ENCODE measurements at regions not wholly inside any gene's neighbourhood (a gene's known extent, or its start where the extent isn't known, plus 50 kb on each side); places are given as distances from the start of the nearest gene placed in this dataset.
"Not testable (repeated sequence)": the region's sequence is repeated elsewhere in the genome, so short reads cannot be mapped to it uniquely, and the experiment has no call there.

DNA sequence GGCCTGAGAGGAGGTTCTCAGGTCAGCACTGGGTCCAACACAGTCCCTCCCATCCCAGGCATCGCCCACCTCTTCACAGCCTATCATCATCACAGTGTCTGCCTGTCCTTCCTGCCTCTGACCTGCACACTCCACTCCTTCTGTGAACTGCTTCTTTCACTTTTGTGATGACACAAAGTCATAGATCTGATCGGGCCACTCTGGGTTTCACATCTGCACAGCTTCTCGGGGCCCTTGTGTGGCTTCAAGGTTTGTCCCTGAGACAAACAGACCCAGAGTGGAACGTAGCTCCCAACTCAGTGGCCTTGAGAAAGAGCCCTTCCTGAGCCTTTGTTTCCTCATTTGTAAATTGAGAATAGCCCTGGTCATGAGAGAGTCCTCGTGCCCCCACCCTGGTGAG, 377.1 kb downstream of the ANAPC1 start:
- H4K91ac ChIP-seq (replicated peaks; ENCODE audit: insufficient read length, low read length); H2BK12ac ChIP-seq (ENCODE audit: low read depth, low read length); H3K79me2 ChIP-seq (ENCODE audit: control insufficient read depth in 1 of 2, insufficient read depth in 2 of 2, low read length in 2 of 2); H2BK5ac ChIP-seq (ENCODE audit: low read depth, low read length); H2BK20ac ChIP-seq (ENCODE audit: low read length); H3K27ac ChIP-seq (ENCODE audit: low read depth, low read length); H3K9ac ChIP-seq (replicated peaks in 1 of 4; ENCODE audit: extremely low read depth in 1 of 4, low read depth in 3 of 4, low read length in 3 of 4); H3K18ac ChIP-seq (ENCODE audit: extremely low read depth, low read length); H3K27me3 ChIP-seq (replicated peaks in 1 of 4; ENCODE audit: control insufficient read depth in 3 of 4, extremely low read depth in 1 of 4, insufficient read depth in 3 of 4, low read length in 3 of 4); POLR2A ChIA-PET (ENCODE audit: partially characterized antibody); H4K5ac ChIP-seq (ENCODE audit: insufficient read length, low read depth, low read length); H2BK120ac ChIP-seq (replicated peaks; ENCODE audit: low read depth, low read length); H3K4me1 ChIP-seq (replicated peaks in 1 of 4; ENCODE audit: control insufficient read depth in 3 of 4, insufficient read depth in 4 of 4, low read length in 3 of 4); H3K4me3 ChIP-seq (ENCODE audit: extremely low read depth in 1 of 4, insufficient read depth in 2 of 4, low read depth in 3 of 4, low read length in 4 of 4); H3K23ac ChIP-seq (ENCODE audit: insufficient read length); DNase-seq (ENCODE audit: low read depth in 1 of 2, low spot score in 2 of 2); H3K36me3 ChIP-seq (ENCODE audit: control insufficient read depth in 2 of 4, insufficient read depth in 4 of 4, low read length in 3 of 4); H3K4ac ChIP-seq (replicated peaks; ENCODE audit: insufficient read length, low read depth, low read length); H4K8ac ChIP-seq (ENCODE audit: extremely low read depth, insufficient read depth, low read length); H2AK5ac ChIP-seq (ENCODE audit: low read depth, low read length); H2BK15ac ChIP-seq (ENCODE audit: low read length); H3K4me2 ChIP-seq (ENCODE audit: insufficient read depth in 1 of 2, low read depth in 2 of 2, low read length in 2 of 2); H3K14ac ChIP-seq (ENCODE audit: insufficient read length); H3K9me3 ChIP-seq (ENCODE audit: insufficient read depth in 2 of 2, low read depth in 1 of 2, low read length in 1 of 2); H4K20me1 ChIP-seq (replicated peaks in 1 of 2; ENCODE audit: control insufficient read depth in 1 of 2, insufficient read depth in 2 of 2, low read length in 2 of 2); H3K79me1 ChIP-seq (ENCODE audit: low read depth, low read length); H3K23me2 ChIP-seq (ENCODE audit: low read depth, low read length); H2AFZ ChIP-seq (ENCODE audit: low read length); FAIRE-seq; H3K56ac ChIP-seq (replicated peaks; ENCODE audit: insufficient read length, low read depth, low read length); CTCF ChIA-PET (ENCODE audit: partially characterized antibody): not testable (repeated sequence)
- 88% methylated on average over 4 of the region's 5 CpGs; no CpG with 5 or more reads in 1 of the 2 experiments for WGBS, 2 experiments (ENCODE audit: extremely low coverage in 1 of 2, insufficient coverage in 1 of 2, insufficient read length in 1 of 2, insufficient replicate concordance in 2 of 2, low coverage in 1 of 2, low lambda C conversion rate in 2 of 2, missing lambda C conversion rate in 1 of 2)

DNA sequence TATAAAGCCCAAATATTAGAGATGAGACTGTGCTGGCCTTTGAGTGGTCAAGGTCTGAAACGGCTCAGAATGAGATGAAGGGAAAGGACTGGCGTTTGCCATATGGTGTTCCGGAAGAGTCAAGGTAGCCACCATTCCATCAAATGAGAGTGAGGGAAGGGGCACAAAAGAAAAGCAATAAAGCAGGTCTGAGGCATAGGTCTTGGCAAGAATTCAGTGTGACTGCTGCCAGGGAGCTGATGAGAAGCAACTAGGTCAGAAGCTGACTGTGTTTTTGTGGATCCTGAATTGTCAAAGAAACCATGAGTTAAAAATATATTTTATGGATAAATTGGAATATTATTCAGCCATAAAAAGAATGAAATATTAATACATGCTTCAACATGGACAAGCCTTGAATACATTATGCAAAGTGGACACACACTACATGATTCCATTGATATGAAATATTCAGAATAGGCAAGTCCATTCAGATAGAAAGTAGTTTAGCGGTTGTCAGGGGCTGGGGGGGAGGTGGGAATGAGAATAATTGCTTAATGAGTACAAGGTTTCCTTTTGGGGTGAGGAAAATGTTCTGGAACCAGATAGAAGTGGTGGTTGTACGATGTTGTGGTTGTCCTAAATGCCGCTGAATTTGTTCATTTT, 374.6 kb downstream of the ANAPC1 start:
- H3K9ac ChIP-seq (replicated peaks in 1 of 4; ENCODE audit: extremely low read depth in 1 of 4, low read depth in 3 of 4, low read length in 3 of 4); H3K4me2 ChIP-seq (ENCODE audit: insufficient read depth in 1 of 2, low read depth in 2 of 2, low read length in 2 of 2); POLR2A ChIA-PET (ENCODE audit: partially characterized antibody); H3K23ac ChIP-seq (ENCODE audit: insufficient read length); FAIRE-seq; H3K4me1 ChIP-seq (replicated peaks in 1 of 4; ENCODE audit: control insufficient read depth in 3 of 4, insufficient read depth in 4 of 4, low read length in 3 of 4); H3K4ac ChIP-seq (replicated peaks; ENCODE audit: insufficient read length, low read depth, low read length); H3K4me3 ChIP-seq (ENCODE audit: extremely low read depth in 1 of 4, insufficient read depth in 2 of 4, low read depth in 3 of 4, low read length in 4 of 4); H4K20me1 ChIP-seq (replicated peaks in 1 of 2; ENCODE audit: control insufficient read depth in 1 of 2, insufficient read depth in 2 of 2, low read length in 2 of 2); H4K5ac ChIP-seq (ENCODE audit: insufficient read length, low read depth, low read length); H2BK12ac ChIP-seq (ENCODE audit: low read depth, low read length); H3K36me3 ChIP-seq (ENCODE audit: control insufficient read depth in 2 of 4, insufficient read depth in 4 of 4, low read length in 3 of 4); H4K91ac ChIP-seq (replicated peaks; ENCODE audit: insufficient read length, low read length); DNase-seq (ENCODE audit: low read depth in 1 of 2, low spot score in 2 of 2); H3K79me1 ChIP-seq (ENCODE audit: low read depth, low read length); H3K79me2 ChIP-seq (ENCODE audit: control insufficient read depth in 1 of 2, insufficient read depth in 2 of 2, low read length in 2 of 2); H2BK20ac ChIP-seq (ENCODE audit: low read length); H2AK5ac ChIP-seq (ENCODE audit: low read depth, low read length); H2BK15ac ChIP-seq (ENCODE audit: low read length); H2BK120ac ChIP-seq (replicated peaks; ENCODE audit: low read depth, low read length); H2BK5ac ChIP-seq (ENCODE audit: low read depth, low read length); H3K27me3 ChIP-seq (replicated peaks in 1 of 4; ENCODE audit: control insufficient read depth in 3 of 4, extremely low read depth in 1 of 4, insufficient read depth in 3 of 4, low read length in 3 of 4); CTCF ChIA-PET (ENCODE audit: partially characterized antibody); H3K23me2 ChIP-seq (ENCODE audit: low read depth, low read length); H3K27ac ChIP-seq (ENCODE audit: low read depth, low read length); H3K56ac ChIP-seq (replicated peaks; ENCODE audit: insufficient read length, low read depth, low read length); H4K8ac ChIP-seq (ENCODE audit: extremely low read depth, insufficient read depth, low read length); H3K18ac ChIP-seq (ENCODE audit: extremely low read depth, low read length); H3K14ac ChIP-seq (ENCODE audit: insufficient read length); H3K9me3 ChIP-seq (ENCODE audit: insufficient read depth in 2 of 2, low read depth in 1 of 2, low read length in 1 of 2); H2AFZ ChIP-seq (ENCODE audit: low read length): not testable (repeated sequence)
- WGBS, 2 experiments (ENCODE audit: extremely low coverage in 1 of 2, insufficient coverage in 1 of 2, insufficient read length in 1 of 2, insufficient replicate concordance in 2 of 2, low coverage in 1 of 2, low lambda C conversion rate in 2 of 2, missing lambda C conversion rate in 1 of 2), result 96% methylated on average over 6 of the region's 6 CpGs; no CpG with 5 or more reads in 1 of the 2 experiments

All from H1 (cell line).